ENCODE measurements at regions not wholly inside any gene's neighbourhood (a gene's known extent, or its start where the extent isn't known, plus 50 kb on each side); places are given as distances from the start of the nearest gene placed in this dataset.

GRCh38 chr15:96790004-96790403 is 459.5 kb downstream of the NR2F2 start:
- DNase-seq (ENCODE audit: extremely low spot score): no peak
- CTCF ChIA-PET: no interaction called here
- POLR2A ChIA-PET: no interaction called here
- TF ChIP-seq HDGF (IDR thresholded peaks at IDR 0.05; ENCODE audit: borderline replicate concordance) (no peak), ELF4 (IDR thresholded peaks at IDR 0.05) (no peak), ARNT (IDR thresholded peaks at IDR 0.05) (no peak), L3MBTL2 (conservative IDR thresholded peaks at IDR 0.05) (no peak)

DNA sequence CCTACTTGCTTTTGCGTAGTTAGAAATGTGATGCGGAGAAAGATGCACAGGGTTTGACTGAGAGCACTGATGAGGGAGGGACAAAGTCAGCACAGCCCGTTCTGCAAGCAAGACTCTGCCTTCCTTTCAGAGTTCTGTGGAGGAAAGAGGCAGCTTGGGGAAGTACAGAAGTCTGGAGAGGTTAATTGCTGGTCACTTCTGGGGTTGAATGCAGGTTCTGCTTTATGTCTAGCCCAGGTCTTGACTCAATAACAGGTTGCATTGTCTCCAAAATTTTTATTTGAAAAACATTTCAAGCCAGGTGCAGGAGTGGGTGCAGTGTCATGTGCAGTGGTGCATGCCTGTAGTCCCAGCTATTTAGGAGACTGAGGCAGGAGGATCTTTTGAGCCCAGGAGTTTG is 461.7 kb downstream of the NR2F2 start:
- DNase-seq (ENCODE audit: extremely low spot score): no peak
- CTCF ChIA-PET: interaction anchor here (0.7 kb wide), 1 partner anchor 1379 kb away, joined by 3 read pairs; no protein-coding TSS in a partner anchor
- POLR2A ChIA-PET: no interaction called here
- TF ChIP-seq L3MBTL2 (conservative IDR thresholded peaks at IDR 0.05) (no peak), NFRKB (IDR thresholded peaks at IDR 0.05) (no peak)

- DNase-seq (ENCODE audit: extremely low spot score): no peak
- ChIA-PET POLR2A (no interaction called here), CTCF (no interaction called here)
- TF ChIP-seq ARNT (IDR thresholded peaks at IDR 0.05) (no peak), ELF4 (IDR thresholded peaks at IDR 0.05) (no peak), LEF1 (IDR thresholded peaks at IDR 0.05; ENCODE audit: borderline replicate concordance) (no peak), BHLHE40 (IDR thresholded peaks at IDR 0.05; ENCODE audit: borderline replicate concordance) (no peak), SUZ12 (IDR thresholded peaks at IDR 0.05) (no peak), NFRKB (IDR thresholded peaks at IDR 0.05) (no peak), ZNF384 (IDR thresholded peaks at IDR 0.05) (no peak), FOXM1 (IDR thresholded peaks at IDR 0.05; ENCODE audit: borderline replicate concordance) (no peak), CTBP1 (IDR thresholded peaks at IDR 0.05; ENCODE audit: borderline replicate concordance) (no peak), L3MBTL2 (conservative IDR thresholded peaks at IDR 0.05) (no peak), TARDBP (IDR thresholded peaks at IDR 0.05) (no peak), SP1 (IDR thresholded peaks at IDR 0.05) (no peak), FOXK2 (IDR thresholded peaks at IDR 0.05) (no peak), FOXA1 (IDR thresholded peaks at IDR 0.05) (no peak), HDGF (IDR thresholded peaks at IDR 0.05; ENCODE audit: borderline replicate concordance) (no peak)
- TF ChIP-seq, protein P1, sequence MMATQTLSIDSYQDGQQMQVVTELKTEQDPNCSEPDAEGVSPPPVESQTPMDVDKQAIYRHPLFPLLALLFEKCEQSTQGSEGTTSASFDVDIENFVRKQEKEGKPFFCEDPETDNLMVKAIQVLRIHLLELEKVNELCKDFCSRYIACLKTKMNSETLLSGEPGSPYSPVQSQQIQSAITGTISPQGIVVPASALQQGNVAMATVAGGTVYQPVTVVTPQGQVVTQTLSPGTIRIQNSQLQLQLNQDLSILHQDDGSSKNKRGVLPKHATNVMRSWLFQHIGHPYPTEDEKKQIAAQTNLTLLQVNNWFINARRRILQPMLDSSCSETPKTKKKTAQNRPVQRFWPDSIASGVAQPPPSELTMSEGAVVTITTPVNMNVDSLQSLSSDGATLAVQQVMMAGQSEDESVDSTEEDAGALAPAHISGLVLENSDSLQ (IDR thresholded peaks at IDR 0.05): no peak
These were observed 466.3 kb downstream of the NR2F2 start for GRCh38 chr15:96796841-96797240.

GRCh38 chr15:96801576-96802150 is 471.2 kb downstream of the NR2F2 start:
- ChIA-PET POLR2A (no interaction called here), CTCF (no interaction called here)
- no peak for DNase-seq (ENCODE audit: extremely low spot score)
- TF ChIP-seq, protein P1 (IDR thresholded peaks at IDR 0.05): peak; percentile 53
- TF ChIP-seq ELF4 (IDR thresholded peaks at IDR 0.05): no peak
- no peak for TF ChIP-seq BHLHE40 (IDR thresholded peaks at IDR 0.05; ENCODE audit: borderline replicate concordance)
- no peak for TF ChIP-seq NFRKB (IDR thresholded peaks at IDR 0.05)
- no peak for TF ChIP-seq HDGF (IDR thresholded peaks at IDR 0.05; ENCODE audit: borderline replicate concordance)

DNA sequence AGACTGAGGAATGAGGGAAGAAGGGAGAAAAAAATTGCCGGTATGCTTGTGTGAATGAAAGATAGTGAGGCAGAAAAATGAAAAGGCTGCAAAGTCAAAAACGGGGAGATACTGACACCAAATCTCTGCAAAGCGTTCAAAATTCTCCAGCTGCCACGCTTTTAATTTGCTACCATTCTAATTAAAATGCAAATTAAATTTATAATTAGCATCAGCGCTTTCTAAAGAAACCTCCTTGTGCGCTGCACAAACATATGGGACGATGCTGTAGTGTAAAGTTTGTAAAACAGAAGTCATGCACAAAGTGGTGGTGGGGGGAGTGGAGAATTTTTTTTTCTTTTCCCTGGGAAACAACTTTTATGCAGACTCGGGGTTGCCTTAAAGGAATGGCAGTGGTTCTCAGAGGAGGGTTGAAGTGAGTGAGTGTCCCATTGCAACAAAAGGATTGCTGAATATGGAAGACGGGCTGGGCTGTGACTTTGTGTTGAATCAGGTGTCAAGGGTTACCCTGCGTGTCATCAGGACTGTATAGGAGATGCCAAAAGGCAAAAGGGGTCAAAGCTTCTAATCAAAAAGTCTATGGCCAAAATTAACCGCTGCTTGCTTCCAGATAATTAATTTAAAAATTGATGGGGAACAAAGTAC is 472.2 kb downstream of the NR2F2 start:
- no peak for DNase-seq (ENCODE audit: extremely low spot score)
- TF ChIP-seq NFRKB (IDR thresholded peaks at IDR 0.05) (no peak), SUZ12 (IDR thresholded peaks at IDR 0.05) (no peak), FOXM1 (IDR thresholded peaks at IDR 0.05; ENCODE audit: borderline replicate concordance) (no peak), LEF1 (IDR thresholded peaks at IDR 0.05; ENCODE audit: borderline replicate concordance) (no peak), BHLHE40 (IDR thresholded peaks at IDR 0.05; ENCODE audit: borderline replicate concordance) (no peak), TARDBP (IDR thresholded peaks at IDR 0.05) (no peak), ELF4 (IDR thresholded peaks at IDR 0.05) (no peak)
- POLR2A ChIA-PET: no interaction called here
- CTCF ChIA-PET: no interaction called here

DNA sequence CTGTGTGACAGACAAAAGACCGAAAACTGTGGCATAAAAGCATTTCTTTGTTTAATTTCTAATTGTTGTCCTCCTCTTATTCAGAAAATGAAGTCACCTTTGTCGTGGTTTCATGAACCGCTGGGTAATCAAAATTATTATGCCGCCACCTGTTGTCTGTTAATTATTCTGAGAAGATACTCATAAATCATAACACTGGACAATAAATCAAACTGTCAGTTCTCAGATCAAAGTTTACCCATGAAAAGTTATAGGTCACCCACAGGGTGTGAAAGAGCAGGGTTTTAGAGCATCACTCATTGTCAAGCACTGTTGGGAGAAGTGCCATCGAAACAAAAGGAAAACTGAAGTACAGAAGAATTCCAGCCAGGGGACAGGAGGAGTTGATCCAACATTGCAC is 474.3 kb downstream of the NR2F2 start:
- CTCF ChIA-PET: no interaction called here
- POLR2A ChIA-PET: no interaction called here
- no peak for DNase-seq (ENCODE audit: extremely low spot score)
- TF ChIP-seq, protein P1 (IDR thresholded peaks at IDR 0.05): peak; percentile 86
- TF ChIP-seq CTBP1 (IDR thresholded peaks at IDR 0.05; ENCODE audit: borderline replicate concordance): no peak

DNA sequence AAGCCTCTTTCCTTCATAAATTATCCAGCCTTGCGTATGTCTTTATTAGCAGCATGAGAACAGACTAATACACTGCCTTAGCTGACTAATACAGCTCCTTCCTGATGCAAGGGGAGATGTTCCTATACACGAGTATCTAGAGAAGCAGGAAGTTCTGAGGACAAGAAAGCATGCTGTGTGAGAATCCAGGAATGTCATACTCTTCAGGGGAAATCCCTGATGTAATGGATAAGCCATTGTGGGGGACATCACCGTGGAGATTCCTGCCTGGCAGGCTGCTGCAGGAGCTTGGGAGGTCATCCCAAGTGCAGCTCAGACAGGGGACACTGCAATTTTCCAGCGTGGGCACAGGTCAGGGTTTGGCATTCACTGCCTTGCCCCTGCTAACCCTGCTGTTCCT is 476.9 kb downstream of the NR2F2 start:
- DNase-seq (ENCODE audit: extremely low spot score): no peak
- ChIA-PET CTCF (no interaction called here), POLR2A (no interaction called here)
- no peak for TF ChIP-seq L3MBTL2 (conservative IDR thresholded peaks at IDR 0.05)
- no peak for TF ChIP-seq BHLHE40 (IDR thresholded peaks at IDR 0.05; ENCODE audit: borderline replicate concordance)
- no peak for TF ChIP-seq LEF1 (IDR thresholded peaks at IDR 0.05; ENCODE audit: borderline replicate concordance)
- TF ChIP-seq, protein P1 (IDR thresholded peaks at IDR 0.05): no peak
- TF ChIP-seq FOXA1 (IDR thresholded peaks at IDR 0.05): no peak
- no peak for TF ChIP-seq ZNF384 (IDR thresholded peaks at IDR 0.05)
- TF ChIP-seq CTBP1 (IDR thresholded peaks at IDR 0.05; ENCODE audit: borderline replicate concordance): no peak
- TF ChIP-seq SUZ12 (IDR thresholded peaks at IDR 0.05): no peak
- TF ChIP-seq ARNT (IDR thresholded peaks at IDR 0.05): no peak
- no peak for TF ChIP-seq ELF4 (IDR thresholded peaks at IDR 0.05)
- TF ChIP-seq HDGF (IDR thresholded peaks at IDR 0.05; ENCODE audit: borderline replicate concordance): no peak

Measured in HEK293T (cell line).